ENCODE measurements at regions not wholly inside any gene's neighbourhood (a gene's known extent, or its start where the extent isn't known, plus 50 kb on each side); places are given as distances from the start of the nearest gene placed in this dataset.

DNA sequence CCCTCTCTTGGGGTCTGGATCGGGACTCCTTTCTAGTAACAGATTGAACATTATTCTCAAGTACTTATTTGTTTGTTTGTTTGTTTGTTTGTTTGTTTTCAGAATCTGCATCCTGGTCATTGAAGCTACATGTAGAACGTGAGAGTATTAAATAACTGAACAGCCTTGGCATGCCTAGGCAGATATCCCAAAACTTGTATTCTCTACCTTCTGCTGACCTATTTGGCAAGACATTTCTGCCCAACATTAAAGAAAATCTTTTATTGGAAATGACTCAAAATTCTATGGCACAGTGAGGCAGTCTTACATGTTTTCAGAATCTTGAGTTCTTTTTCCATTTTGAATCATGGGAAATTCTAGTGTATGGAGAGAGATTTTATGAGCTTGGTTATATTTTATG is 165.1 kb upstream of the CNOT2 start:
- TF ChIP-seq, protein P1, sequence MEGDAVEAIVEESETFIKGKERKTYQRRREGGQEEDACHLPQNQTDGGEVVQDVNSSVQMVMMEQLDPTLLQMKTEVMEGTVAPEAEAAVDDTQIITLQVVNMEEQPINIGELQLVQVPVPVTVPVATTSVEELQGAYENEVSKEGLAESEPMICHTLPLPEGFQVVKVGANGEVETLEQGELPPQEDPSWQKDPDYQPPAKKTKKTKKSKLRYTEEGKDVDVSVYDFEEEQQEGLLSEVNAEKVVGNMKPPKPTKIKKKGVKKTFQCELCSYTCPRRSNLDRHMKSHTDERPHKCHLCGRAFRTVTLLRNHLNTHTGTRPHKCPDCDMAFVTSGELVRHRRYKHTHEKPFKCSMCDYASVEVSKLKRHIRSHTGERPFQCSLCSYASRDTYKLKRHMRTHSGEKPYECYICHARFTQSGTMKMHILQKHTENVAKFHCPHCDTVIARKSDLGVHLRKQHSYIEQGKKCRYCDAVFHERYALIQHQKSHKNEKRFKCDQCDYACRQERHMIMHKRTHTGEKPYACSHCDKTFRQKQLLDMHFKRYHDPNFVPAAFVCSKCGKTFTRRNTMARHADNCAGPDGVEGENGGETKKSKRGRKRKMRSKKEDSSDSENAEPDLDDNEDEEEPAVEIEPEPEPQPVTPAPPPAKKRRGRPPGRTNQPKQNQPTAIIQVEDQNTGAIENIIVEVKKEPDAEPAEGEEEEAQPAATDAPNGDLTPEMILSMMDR (conservative IDR thresholded peaks at IDR 0.05 in 1 of 2, IDR thresholded peaks at IDR 0.05 in 1 of 2; ENCODE audit: low read depth in 1 of 2, low read length in 2 of 2), result no peak
- TF ChIP-seq EZH2 (IDR thresholded peaks at IDR 0.05; ENCODE audit: low read length, missing control alignments), result no peak

Measured in fibroblast of lung (primary cell).